Stimulated activated CD4-positive, alpha-beta T cell treated with anti-CD3 and anti-CD28 coated beads, Interleukin-1b, Interleukin-23, amount 100 ng/mL, for 4 hours (primary cell): ENCODE measurements at regions not wholly inside any gene's neighbourhood (a gene's known extent, or its start where the extent isn't known, plus 50 kb on each side); places are given as distances from the start of the nearest gene placed in this dataset.
"Not testable (repeated sequence)": the region's sequence is repeated elsewhere in the genome, so short reads cannot be mapped to it uniquely, and the experiment has no call there.

ENCODE experiments used
- DNase-seq, 2 donors: peaks; one replicate each; pipeline ENCODE4 v3.0.0-alpha.2; 2020; ENCODE audit warnings: low read depth in 2 of 2

GRCh38 chr3:181533811-181534210 is 177.9 kb upstream of the SOX2 start:
- no peak for DNase-seq

- no peak for DNase-seq
Observed at GRCh38 chr3:181530584-181530983, 181.1 kb upstream of the SOX2 start.

- no peak for DNase-seq
Observed at GRCh38 chr3:181521831-181522230, 189.9 kb upstream of the SOX2 start.

GRCh38 chr3:181518222-181518621 is 193.5 kb upstream of the SOX2 start:
- no peak for DNase-seq

- no peak for DNase-seq
Observed at GRCh38 chr3:181512787-181513186, 198.9 kb upstream of the SOX2 start.

DNA sequence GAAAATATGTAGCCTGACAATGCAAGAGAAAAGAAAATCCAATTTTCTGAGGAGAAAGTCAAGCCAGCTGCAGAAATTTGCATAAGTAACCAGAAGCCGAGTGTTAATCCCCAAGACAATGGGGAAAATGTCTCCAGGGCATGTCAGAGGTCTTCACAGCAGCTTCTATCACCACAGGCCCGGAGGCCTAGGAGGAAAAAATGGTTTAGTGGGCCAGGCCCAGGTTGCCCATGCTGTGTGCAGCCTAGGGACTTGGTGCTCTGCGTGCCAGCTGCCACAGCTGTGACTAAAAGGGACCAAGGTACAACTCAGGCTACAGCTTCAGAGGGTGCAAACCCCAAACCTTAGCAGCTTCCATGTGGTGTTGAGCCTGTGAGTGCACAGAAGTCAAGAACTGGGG is 201.2 kb upstream of the SOX2 start:
- DNase-seq, result no peak

DNA sequence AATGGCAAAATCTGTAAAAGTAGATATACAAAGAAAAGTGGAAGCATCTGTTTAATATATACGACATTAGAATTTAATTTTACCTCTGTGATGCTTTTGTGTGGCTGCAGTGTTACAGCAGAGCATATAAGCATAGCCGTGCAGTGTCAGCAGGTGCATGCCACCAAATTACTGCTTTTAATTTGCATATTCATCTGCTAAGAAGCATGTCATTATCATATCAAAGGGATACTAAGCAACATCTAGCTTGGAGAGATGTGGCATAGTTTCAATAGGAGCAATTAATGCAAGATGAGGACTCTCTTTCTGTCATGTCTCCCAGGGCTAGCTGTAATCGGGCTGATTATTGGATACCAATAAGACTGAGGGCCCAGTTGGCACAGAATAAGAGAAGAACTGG is 214.4 kb upstream of the SOX2 start:
- no peak for DNase-seq

DNA sequence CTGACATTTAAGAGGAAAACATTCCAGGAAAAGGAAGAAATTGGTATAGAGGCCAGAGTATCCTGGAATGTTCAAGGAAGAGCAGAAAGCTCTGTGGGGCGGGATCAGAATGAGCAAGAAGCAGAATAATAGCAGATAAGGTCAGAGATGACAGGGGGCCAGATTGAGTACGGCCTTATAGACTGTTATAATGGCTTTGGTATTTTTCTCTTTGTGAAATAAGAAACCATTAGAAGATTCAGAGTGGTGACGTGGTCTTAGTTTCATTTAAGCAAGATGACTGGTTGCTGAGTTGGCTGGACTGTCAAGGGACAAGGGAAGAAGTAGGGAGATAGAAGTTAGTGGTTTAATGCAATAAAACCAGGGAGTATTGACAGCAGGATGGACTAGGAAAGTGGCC is 218.3 kb upstream of the SOX2 start:
- no peak for DNase-seq

DNA sequence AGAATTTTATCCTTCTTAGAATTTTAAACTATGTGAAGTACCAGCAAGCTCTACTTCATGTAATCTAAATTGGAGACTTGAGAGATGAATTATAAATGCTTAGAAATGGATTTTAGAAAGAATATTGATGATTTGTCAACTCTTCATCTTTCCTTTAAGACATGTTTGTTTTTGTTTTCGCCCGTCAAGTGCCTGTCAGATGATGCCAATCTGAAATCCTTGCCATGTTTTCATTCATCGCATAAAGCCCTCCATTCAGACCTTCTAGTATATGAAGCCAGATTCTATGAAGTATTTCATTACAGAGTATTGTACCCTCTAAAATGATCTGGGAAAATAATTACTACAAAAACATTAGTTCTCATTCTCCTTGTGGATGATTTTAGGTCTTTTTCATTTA is 223.2 kb upstream of the SOX2 start:
- DNase-seq, result no peak

- no peak for DNase-seq
Observed at GRCh38 chr3:181487236-181487978, 224.3 kb upstream of the SOX2 start.

DNA sequence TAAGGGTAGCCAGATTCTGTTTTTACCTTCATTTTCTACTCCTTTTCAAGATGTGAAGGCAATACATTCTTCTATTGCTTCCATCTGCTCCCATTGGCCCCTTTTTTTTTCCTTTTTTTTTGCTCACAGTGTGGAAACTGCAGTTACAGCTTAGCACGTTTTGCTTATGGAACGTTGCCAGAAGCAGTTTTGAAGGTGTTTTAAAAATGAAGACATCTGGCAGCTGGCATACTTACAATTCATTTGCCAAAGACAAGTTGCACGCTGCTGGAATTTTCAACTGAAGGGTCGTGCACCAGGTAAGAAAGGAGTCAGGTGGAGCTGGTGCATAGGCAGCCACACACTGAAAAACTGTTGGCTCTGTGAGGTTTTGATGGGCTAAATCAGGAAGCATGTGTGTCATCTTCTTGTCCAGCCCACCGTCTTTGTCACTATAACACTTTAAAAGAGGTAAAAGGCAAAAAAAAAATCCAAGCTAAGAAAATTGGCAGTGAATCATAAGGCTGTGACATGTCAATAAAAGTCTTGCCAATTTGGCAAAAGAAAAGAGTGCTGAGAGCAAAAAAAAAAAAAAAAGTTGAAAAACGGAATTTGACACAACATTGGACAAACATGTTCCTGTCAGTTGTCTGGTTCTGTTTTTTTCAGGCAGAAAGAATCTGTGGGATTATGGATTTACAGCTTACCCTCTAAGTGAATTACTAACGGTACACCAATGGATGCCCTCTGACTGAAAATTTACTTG is 225.4 kb upstream of the SOX2 start:
- no peak for DNase-seq

GRCh38 chr3:181484026-181484425 is 227.7 kb upstream of the SOX2 start:
- no peak for DNase-seq

GRCh38 chr3:181475146-181475545 is 236.6 kb upstream of the SOX2 start:
- DNase-seq, result not testable (repeated sequence)

DNA sequence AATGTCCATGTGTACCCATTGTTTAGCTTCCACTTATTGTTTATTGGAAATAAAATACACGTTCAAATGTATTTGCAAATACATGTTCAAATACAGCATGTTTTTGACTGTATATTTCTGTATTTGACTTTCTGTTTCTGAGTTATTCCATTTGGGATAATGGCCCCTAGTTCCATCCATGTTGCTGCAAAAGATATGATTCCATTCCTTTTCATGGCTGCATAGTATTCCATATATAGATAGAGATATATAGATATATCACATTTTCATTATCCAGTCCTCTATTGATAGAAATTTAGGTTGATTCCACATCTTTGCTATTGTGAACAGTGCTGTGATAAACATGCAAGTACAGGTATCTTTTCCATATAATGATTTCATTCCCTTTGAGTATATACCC is 241.4 kb upstream of the SOX2 start:
- no peak for DNase-seq

GRCh38 chr3:181464033-181464694 is 247.6 kb upstream of the SOX2 start:
- DNase-seq, result no peak

- DNase-seq, result no peak
Observed at GRCh38 chr3:181461381-181461780, 250.3 kb upstream of the SOX2 start.

DNA sequence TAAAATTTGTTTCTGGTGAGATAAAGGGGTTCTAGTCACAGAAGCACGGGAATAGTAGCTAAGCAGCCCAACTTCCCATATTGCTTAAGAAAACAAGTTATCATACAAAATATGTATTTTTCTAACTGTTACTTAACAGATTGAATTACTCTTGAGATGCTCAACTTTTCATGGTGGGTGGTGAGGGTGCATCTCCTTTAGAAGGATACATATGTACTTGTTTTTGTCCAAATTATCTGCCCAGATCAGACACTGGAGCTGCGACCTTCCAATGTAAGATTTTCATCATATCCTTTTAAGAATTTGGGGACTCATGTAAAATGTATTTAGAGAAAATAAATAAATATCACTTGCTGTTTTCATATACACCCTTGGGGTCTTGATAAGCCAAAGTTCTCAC is 252.2 kb upstream of the SOX2 start:
- DNase-seq, result no peak

- DNase-seq, result no peak
Observed at GRCh38 chr3:181458857-181459256, 252.9 kb upstream of the SOX2 start.

DNA sequence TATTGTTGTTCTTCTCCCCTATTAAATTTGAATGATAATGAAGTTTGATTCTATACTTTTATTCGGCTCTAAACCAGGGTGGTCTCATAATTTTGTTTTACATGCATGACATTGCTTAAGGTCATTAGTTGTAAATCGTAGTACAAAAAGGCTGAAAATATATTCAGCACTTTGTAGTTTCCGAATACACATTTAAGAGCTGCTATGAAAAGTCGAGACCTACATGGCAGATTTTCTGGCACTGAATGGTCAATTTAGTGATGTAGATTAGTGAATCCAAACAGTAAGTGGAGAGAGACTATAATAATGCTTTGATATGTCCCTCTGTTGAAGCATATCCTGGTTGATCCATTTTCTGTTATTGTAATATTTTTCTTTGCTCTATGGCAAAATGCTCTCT is 254.0 kb upstream of the SOX2 start:
- no peak for DNase-seq

DNA sequence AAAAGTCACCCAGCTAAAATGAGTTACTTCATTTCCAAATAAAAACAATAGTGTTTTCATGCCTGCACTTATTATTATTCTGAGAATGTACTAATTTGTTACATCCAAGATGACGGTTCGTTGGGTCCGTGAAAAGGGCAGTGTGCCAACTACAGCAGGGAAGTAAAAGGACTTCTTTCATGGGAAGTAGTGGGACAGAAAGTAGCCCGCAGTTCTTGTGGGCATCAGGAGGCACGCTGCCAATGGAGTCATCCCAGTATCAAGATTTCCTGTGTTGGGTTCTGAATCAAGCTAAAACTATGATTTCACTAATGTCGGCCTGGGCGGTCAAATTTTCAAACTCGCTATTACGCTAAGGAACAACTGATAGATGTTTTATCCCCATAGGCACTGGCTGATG is 254.5 kb upstream of the SOX2 start:
- DNase-seq, result no peak

DNA sequence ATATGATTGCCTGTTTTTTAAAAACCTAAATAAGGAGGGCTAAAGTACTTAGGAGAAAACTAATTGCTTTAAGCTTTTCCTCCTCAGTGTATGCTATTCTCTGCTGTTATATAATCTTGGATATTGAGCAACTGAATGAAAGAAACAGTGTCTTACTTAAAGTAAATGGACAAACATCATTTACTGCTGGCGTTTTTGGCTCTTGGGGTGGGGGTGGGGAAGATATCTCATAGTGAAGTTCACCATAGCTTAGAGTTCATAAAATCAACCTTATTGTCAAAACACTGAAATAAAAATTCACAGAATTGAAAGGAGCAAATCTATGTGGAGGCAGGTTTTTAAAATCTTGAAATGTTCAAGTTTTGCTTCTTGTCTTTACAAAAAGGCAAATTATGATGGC is 256.4 kb upstream of the SOX2 start:
- no peak for DNase-seq

DNA sequence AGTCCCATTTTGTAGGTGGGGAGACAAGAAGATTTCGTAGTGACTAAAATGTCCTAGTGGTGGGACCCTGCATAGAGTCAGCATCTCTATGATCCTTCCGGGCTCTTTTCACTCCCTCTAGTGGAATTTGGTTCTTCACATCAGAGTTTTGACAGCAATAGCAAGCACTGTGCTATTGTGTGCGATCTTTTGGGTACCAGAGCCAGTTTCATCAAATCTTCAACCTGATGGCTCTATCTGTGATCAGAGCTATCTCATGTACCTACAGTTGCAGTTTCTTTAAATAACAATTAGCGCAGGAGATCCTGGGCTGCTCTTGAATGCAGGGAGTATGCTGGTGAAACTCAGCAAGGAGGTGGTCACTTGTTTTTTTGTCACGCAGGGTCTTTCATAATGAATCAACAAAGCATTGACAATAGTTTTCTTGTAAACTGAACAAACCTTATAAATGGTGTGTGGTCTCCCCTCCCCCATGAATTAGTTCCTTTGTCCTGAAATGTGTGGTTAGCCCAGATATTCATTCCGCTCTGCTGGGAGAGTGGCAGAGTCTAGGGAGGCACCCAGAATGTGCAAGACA is 257.2 kb upstream of the SOX2 start:
- no peak for DNase-seq

DNA sequence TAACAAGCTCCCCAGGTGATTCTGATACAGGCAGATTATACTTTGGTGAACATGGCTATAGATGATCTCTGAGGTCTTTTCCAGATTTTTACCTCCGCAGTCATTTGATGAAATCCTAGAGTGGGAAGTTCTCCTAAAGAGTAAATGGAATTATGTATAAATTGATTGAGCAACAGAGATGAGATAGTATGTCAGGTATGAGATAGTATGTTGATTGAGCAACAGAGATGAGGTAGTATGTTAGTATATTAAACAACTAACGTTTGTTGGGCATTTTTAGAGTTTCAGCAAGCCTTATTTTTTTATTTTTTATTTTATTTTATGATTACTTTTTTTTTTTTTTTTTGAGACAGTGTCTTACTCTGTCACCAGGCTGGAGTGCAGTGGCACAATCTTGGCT is 265.0 kb upstream of the SOX2 start:
- no peak for DNase-seq
